Heart left ventricle (tissue), 13 donors: ENCODE measurements at regions not wholly inside any gene's neighbourhood (a gene's known extent, or its start where the extent isn't known, plus 50 kb on each side); places are given as distances from the start of the nearest gene placed in this dataset.

Experiments used
- CTCF ChIP-seq, 12 donors: fragments of 200-600 bp; sonication (generic) in 4 of 12; IDR thresholded peaks; one replicate each; pipeline versions ENCODE4 v1.5.0 to v1.8.0; 2018 to 2022; ENCODE audit warnings: antibody characterized with exemption in 12 of 12, mild to moderate bottlenecking in 5 of 12
- POLR2A ChIP-seq, 2 donors: fragments of 450-650 bp; IDR thresholded peaks; one replicate each; pipeline ENCODE4 v1.6.1; 2017; ENCODE audit warnings: antibody characterized with exemption in 2 of 2, mild to moderate bottlenecking in 2 of 2, moderate library complexity in 2 of 2
- donor health status: ischemic (EF 13 %, LVEDD 7.1; RV severe dilation, severe dysfunction).
- donor health status: DM: no; HTN: yes; CAD: no.
- donor health status: DM: no; HTN: no; CAD: no.
- donor health status: ischemic (EF 25% LVEDD 6.9; RV normal size, moderate dysfunction).
- donor health status: ischemic (EF 25% LVEDD 5.7; RV mildly dilated, moderate dysfunction).
- donor health status: ischemic (EF 35%, LVEDD 5.7; RV mildly dilated, moderate dysfunction).
- donor health status: nonischemic (EF 11% LVEDD 7.7; RV severe dilation, severe dysfunction).
- donor health status: DM: yes; HTN: yes; CAD: no.
- donor health status: PGD.
- donor health status: ischemic (EF 29% LVEDD 5.4; RV normal size, mild dysfunction).
- donor health status: nonischemic (EF 23%, LVEDD 6.1; RV moderate dilation, normal function).

GRCh38 chr15:88719654-88720053 lies 80.8 kb downstream of the ISG20 start:
- no peak for TF ChIP-seq CTCF (IDR thresholded peaks at IDR 0.05)
- no peak for TF ChIP-seq POLR2A (IDR thresholded peaks at IDR 0.05)
